Tibial artery (tissue), 4 donors: ENCODE measurements at regions not wholly inside any gene's neighbourhood (a gene's known extent, or its start where the extent isn't known, plus 50 kb on each side); places are given as distances from the start of the nearest gene placed in this dataset.

Experiments
- DNase-seq, 2 donors: peaks; one replicate each; pipeline ENCODE4 v3.0.0-alpha.2; 2019
- H3K27ac ChIP-seq, 2 donors: fragments of 200-600 bp; sonication (generic) in 1 of 2; 1 replicate in 1 of 2; 2 replicates in 1 of 2; pipeline ENCODE4 v1.5.1; 2018 to 2019; ENCODE audit warnings: mild to moderate bottlenecking in 1 of 2
- H3K27me3 ChIP-seq, 2 donors: fragments of 200-600 bp; sonication (generic) in 1 of 2; one replicate each; pipeline versions ENCODE4 v1.5.1 to v1.6.0; 2016 to 2019
- H3K36me3 ChIP-seq, 3 donors: fragments of 200-600 bp; sonication (generic) in 2 of 3; one replicate each; pipeline ENCODE4 v1.5.1; 2016 to 2019; ENCODE audit warnings: mild to moderate bottlenecking in 2 of 3
- H3K4me1 ChIP-seq, 4 donors: fragments of 200-600 bp; sonication (generic) in 2 of 4; 1 replicate in 3 of 4; 2 replicates in 1 of 4; pipeline ENCODE4 v1.5.1; 2016 to 2019
- H3K4me3 ChIP-seq, 2 donors: fragments of 200-600 bp; sonication (generic) in 1 of 2; 1 replicate in 1 of 2; 2 replicates in 1 of 2; pipeline ENCODE4 v1.5.1; 2018 to 2019; ENCODE audit warnings: mild to moderate bottlenecking in 2 of 2
- H3K9me3 ChIP-seq, 3 donors: fragments of 200-600 bp; sonication (generic) in 1 of 3; one replicate each; pipeline ENCODE4 v1.5.1; 2016 to 2019
- CTCF ChIP-seq, 2 experiments: fragments of 200-600 bp in 1 of 2; fragments of 450-650 bp in 1 of 2; IDR thresholded peaks; one replicate each; pipeline ENCODE4 v1.5.1; 2017 to 2019; ENCODE audit warnings: antibody characterized with exemption in 2 of 2, mild to moderate bottlenecking in 1 of 2, moderate library complexity in 1 of 2
- intact Hi-C: fragments of 100-400 bp; cut with DNase I; formaldehyde crosslinking; loops from one replicate; pipeline ENCODE4 v1.15.0; 2023; ENCODE audit warnings: low total_unique reads

- H3K4me3 ChIP-seq: no peak overlapping the region
- TF ChIP-seq CTCF (IDR thresholded peaks at IDR 0.05): no peak
- intact Hi-C loops: no loop called here
These were observed 323.6 kb downstream of the NFIB start for GRCh38 chr9:13990331-13990730.

GRCh38 chr9:13988944-13989343, 325.0 kb downstream of the NFIB start:
- no peaks in the 10 kb centered on the region for H3K27me3 ChIP-seq
- no peak for TF ChIP-seq CTCF (IDR thresholded peaks at IDR 0.05)
- no peak overlapping the region for H3K27ac ChIP-seq
- no peaks in the 10 kb centered on the region for H3K36me3 ChIP-seq
- H3K9me3 ChIP-seq: no peaks in the 10 kb centered on the region
- no peak overlapping the region for H3K4me3 ChIP-seq
- H3K4me1 ChIP-seq: peaks cover 0 to 46% (median 16%) of the 10 kb centered on the region in 4 donors
- no peak for DNase-seq
- intact Hi-C loops: no loop called here

More at GRCh38 chr9:13990331-13990730, 323.6 kb downstream of the NFIB start:
- DNase-seq: no peak
- Histone ChIP-seq H3K4me1 (peaks cover 0 to 56% (median 23%) of the 10 kb centered on the region in 4 donors), H3K36me3 (no peaks in the 10 kb centered on the region), H3K27ac (peak overlapping the region in 1 of 2 donors; percentile 65), H3K27me3 (no peaks in the 10 kb centered on the region), H3K9me3 (no peaks in the 10 kb centered on the region)

- no peak for TF ChIP-seq CTCF (IDR thresholded peaks at IDR 0.05)
- Histone ChIP-seq H3K27ac (no peak overlapping the region), H3K4me1 (peaks cover 0 to under 1% (median 0%) of the 10 kb centered on the region in 4 donors), H3K4me3 (no peak overlapping the region), H3K27me3 (no peaks in the 10 kb centered on the region), H3K9me3 (no peaks in the 10 kb centered on the region), H3K36me3 (no peaks in the 10 kb centered on the region)
- intact Hi-C loops: no loop called here
- DNase-seq: no peak
These were observed 330.3 kb downstream of the NFIB start for GRCh38 chr9:13983607-13984006.

- no peak for TF ChIP-seq CTCF (IDR thresholded peaks at IDR 0.05)
- Histone ChIP-seq H3K36me3 (no peaks in the 10 kb centered on the region), H3K9me3 (no peaks in the 10 kb centered on the region), H3K4me1 (no peaks in the 10 kb centered on the region), H3K4me3 (no peak overlapping the region), H3K27ac (no peak overlapping the region), H3K27me3 (no peaks in the 10 kb centered on the region)
- no peak for DNase-seq
- intact Hi-C loops: no loop called here
These were observed 334.0 kb downstream of the NFIB start for GRCh38 chr9:13979941-13980318.

- no peak overlapping the region for H3K27ac ChIP-seq
- no peak for TF ChIP-seq CTCF (IDR thresholded peaks at IDR 0.05)
- intact Hi-C loops: no loop called here
- no peaks in the 10 kb centered on the region for H3K9me3 ChIP-seq
- no peak overlapping the region for H3K4me3 ChIP-seq
- H3K36me3 ChIP-seq: no peaks in the 10 kb centered on the region
- no peak for DNase-seq
- H3K4me1 ChIP-seq: no peaks in the 10 kb centered on the region
- H3K27me3 ChIP-seq: no peaks in the 10 kb centered on the region
These were observed 338.2 kb downstream of the NFIB start for GRCh38 chr9:13975611-13976290.

- no peaks in the 10 kb centered on the region for H3K27me3 ChIP-seq
- intact Hi-C loops: no loop called here
- no peak for DNase-seq
- H3K4me1 ChIP-seq: no peaks in the 10 kb centered on the region
- no peak overlapping the region for H3K27ac ChIP-seq
- H3K9me3 ChIP-seq: no peaks in the 10 kb centered on the region
- no peaks in the 10 kb centered on the region for H3K36me3 ChIP-seq
- no peak overlapping the region for H3K4me3 ChIP-seq
- TF ChIP-seq CTCF (IDR thresholded peaks at IDR 0.05): no peak
These were observed 339.1 kb downstream of the NFIB start for GRCh38 chr9:13974891-13975290.
